GM04504 (cell line): ENCODE measurements at regions not wholly inside any gene's neighbourhood (a gene's known extent, or its start where the extent isn't known, plus 50 kb on each side); places are given as distances from the start of the nearest gene placed in this dataset.
A peak's percentile ranks its signal among the peaks of the same experiment; 100 is the strongest.

Experiments
- DNase-seq: peaks from one replicate; pipeline ENCODE4 v3.0.0-alpha.2; 2012; ENCODE audit warnings: low read depth

GRCh38 chr2:235141411-235142128 is 189.8 kb downstream of the SH3BP4 start:
- no peak for DNase-seq

- no peak for DNase-seq
Measured at GRCh38 chr2:235142601-235143000, 190.8 kb downstream of the SH3BP4 start.

DNA sequence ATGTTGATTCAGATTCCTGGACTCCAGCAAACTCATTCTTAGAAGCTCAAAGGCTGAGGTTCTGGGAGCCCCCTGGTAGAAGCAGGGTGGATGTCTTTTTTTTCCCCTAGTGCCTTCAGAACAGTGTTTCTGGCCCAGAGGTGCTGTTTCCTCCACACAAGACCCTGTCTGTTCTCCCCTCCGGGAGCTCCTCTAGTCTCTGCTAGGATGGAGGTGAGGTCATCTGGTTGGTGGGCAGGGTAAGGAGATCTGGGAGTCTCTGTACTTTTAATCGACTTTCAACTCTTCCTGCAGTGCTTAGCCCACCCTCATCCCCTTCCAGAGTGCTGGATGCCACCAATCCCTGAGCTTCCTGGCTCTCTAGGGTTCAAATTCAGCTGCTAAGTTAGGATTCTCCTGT is 192.0 kb downstream of the SH3BP4 start:
- no peak for DNase-seq

- DNase-seq, result no peak
Measured at GRCh38 chr2:235144291-235144690, 192.5 kb downstream of the SH3BP4 start.

DNA sequence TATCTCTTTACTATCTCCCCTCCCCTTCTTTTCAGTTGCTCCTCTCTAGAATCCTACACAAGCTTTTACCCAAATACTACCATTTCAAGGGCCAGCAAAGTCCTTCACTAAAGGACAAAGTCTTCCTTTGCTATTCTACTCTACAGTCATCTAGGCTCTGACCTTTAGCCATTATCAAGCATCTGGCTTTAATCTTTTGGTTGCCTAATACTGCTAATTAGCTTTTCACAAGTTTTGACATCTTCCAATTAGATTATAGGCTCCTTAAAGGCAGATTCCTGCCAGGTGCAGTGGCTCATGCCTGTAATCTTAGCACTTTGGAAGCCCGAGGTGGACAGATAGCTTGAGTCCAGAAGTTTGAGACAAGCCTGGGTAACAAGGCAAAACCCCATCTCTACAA is 194.4 kb downstream of the SH3BP4 start:
- DNase-seq, result no peak

GRCh38 chr2:235146871-235147565 is 195.2 kb downstream of the SH3BP4 start:
- no peak for DNase-seq

- DNase-seq, result no peak
Measured at GRCh38 chr2:235148201-235149170, 196.7 kb downstream of the SH3BP4 start.

DNA sequence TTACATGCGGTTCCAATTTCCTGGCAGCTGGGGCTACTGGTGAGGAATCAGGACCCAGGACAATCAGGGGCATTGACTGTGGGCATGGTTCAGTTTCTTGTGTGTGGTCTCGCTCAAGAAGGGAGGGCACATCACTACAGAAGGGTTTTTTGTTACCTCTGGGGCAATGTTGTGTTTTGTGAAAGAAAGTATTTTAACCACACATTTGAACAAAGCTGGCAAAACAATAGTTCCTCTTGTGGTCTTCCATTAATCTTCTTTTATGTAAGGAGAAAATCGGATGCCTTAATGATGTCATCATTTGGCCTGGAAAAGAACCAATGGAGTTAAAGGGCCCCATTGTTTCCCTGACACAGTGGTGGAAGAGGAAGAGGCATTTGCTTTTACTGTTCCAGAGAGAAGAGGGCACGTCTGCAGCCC is 197.4 kb downstream of the SH3BP4 start:
- no peak for DNase-seq

DNA sequence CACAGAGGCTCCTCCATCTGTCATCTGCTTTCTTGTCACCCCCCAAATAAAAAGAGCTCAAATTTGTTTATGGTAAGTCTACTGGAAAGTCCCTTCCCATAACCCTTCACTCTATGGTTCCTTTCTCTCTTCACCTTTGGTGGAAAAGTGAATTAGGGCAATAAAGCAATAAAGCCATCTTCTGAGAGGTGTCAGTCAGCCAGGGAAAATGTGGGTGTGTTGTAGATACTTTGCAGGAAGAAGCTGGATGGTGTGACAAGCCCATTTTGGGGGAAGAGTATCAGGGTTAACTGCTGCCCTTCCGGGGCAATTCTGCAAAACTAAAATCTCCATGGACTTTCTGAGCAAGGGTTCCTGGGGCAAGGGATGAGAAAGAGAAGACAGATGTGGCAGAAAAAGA is 197.9 kb downstream of the SH3BP4 start:
- no peak for DNase-seq

DNA sequence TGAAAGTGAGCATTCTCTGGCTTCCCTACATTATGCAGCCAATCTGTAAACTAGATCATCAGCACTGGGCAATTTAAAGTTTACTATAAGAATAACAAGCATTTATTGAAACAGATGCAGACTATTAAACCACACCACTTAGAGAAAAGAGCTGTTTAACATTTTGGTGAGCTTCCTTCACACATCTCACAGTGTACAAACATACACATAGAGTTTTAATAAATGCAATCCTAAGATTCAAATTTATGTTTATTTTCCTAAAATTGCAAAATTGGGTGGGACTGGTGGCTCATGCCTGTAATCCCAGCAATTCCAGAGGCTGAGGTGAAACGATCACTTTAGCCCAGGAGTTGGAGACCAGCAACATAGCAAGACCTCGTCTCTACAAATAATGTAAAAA is 199.3 kb downstream of the SH3BP4 start:
- no peak for DNase-seq

DNA sequence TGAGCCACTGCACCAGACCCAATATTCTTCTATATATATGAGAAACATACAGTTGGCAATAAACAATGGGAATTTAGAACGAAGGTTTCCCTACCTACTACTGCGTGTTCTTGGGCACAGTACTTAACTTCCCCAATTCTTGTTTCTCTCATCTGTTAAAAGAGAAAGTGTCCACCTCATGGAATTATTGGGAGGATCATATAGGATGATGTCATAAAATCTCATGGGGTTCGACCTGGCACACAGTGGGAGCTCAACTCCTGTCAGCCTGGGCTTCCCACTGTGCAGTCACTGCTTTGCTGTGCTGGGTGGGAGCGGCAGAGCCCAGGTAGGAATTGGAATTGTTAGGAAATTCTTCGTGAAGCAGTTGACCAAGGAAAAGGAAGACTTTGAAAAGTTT is 203.3 kb downstream of the SH3BP4 start:
- no peak for DNase-seq

GRCh38 chr2:235156055-235156454 is 204.2 kb downstream of the SH3BP4 start:
- DNase-seq, result no peak

GRCh38 chr2:235157746-235158482 is 206.1 kb downstream of the SH3BP4 start:
- no peak for DNase-seq

- peak; percentile 32 for DNase-seq
Measured at GRCh38 chr2:235160281-235160810, 208.5 kb downstream of the SH3BP4 start.

GRCh38 chr2:235161565-235161964 is 209.7 kb downstream of the SH3BP4 start:
- DNase-seq, result no peak

- no peak for DNase-seq
Measured at GRCh38 chr2:235162082-235162836, 210.4 kb downstream of the SH3BP4 start.

DNA sequence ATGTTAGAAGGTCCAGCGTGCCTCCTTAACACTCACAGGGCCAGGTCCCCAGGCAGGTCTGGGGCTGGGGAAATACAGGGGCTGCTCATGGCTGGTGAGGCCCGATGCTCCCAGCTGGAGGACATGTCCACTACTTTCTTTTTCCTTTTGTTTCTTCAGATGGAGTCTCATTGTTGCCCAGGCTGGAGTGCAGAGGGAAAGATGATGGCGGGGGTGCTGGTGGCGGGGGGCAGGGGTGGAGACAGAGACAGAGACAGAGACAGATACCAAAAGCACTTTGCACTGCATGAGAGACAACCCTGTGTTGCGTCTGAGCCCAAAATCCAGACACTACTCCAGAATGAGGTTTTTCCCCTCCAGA is 211.0 kb downstream of the SH3BP4 start:
- DNase-seq, result no peak

DNA sequence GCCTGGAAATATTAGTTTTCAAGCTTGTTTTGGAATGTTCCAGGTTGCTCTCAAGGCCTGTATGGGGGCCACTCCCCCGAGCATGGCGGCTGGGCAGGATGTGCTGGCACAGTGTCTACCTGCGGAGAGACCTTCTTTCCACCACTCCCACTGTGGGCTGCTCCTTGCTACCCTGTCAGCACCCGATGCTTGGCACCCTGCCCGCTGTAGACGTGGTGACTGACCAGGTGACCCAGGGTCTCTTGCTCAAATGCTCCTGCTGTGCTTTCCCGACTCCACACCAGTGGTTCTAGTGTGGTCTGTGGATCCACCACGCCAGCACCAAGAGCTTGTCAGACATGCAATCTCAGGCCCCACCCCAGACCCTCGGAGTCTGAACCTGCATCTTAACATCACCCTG is 213.3 kb downstream of the SH3BP4 start:
- no peak for DNase-seq

- no peak for DNase-seq
Measured at GRCh38 chr2:235165631-235166030, 213.8 kb downstream of the SH3BP4 start.

DNA sequence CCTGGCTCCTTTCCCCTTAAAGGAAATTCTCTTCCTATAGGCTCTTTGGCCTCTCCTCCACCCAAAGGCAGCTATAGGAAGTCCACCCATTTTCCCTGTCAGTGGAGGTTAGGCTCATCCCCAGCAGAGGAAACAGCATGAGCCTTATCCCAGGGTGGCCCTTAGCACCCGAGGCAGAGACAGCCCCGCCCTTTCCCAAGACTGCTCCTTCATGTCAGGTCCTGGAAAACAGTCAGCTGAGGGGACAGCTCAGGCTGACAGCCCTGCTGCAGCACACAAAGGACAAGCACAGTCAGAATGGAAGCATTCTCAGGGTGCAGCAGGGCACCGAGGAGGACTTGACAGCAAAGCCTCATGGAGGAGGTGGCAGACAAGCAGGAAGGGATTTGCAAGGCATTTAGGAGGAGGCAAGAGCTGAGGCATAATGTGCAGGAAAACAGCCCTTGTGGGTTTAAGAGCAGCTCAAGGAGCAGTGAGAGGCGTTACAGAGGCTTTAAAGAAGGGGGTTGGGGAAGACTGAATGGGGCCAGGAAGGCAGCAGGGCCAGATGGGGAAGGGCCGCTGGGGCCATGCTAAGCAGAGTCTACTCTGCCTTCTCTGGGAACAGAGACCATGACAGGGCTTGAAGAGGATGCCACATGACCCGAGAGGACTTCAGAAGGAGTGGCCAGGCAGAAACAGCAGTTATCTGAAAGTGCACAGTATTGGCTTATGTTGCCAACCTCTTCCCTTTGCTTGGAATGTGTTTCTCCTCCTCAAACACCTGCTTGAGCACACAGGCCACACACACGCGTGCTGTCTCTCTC is 216.6 kb downstream of the SH3BP4 start:
- DNase-seq, result no peak
